Caki2 (cell line): ENCODE measurements at regions not wholly inside any gene's neighbourhood (a gene's known extent, or its start where the extent isn't known, plus 50 kb on each side); places are given as distances from the start of the nearest gene placed in this dataset.

Experiments
- DNase-seq: peaks from one replicate; pipeline ENCODE4 v3.0.0-alpha.2; 2015; ENCODE audit warnings: low read depth
- in situ Hi-C: cut with HindIII; loops from 2 replicates; pipeline ENCODE4 v1.10.0; 2016; ENCODE audit warnings: low sequenced_read_pairs, low pct_unique_long_range_greater_than_20kb, mixed read lengths

GRCh38 chrX:63408050-63408449 lies 56.9 kb upstream of the SPIN4 start:
- no peak for DNase-seq
- in situ Hi-C loops: no loop called here

DNA sequence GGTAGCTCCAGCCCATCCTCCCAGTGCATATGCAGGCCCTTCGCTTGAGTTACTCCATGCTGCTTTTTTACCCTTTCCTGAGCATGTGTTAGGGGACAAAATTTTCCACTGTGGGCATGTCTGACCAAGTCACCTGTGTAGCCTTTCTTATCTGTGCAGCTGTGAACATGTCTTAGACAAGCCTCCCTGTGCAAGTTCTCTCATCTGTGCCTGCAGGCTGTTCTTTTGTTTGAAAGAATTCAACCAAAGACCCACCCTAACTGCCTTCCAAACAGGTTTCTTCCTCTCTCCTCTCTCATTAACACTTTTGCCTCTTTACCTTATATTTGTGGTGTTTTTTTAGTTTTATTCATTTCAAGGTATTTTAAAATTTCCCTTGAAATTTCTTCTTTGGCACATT lies 53.2 kb upstream of the SPIN4 start:
- in situ Hi-C loops: no loop called here
- no peak for DNase-seq

DNA sequence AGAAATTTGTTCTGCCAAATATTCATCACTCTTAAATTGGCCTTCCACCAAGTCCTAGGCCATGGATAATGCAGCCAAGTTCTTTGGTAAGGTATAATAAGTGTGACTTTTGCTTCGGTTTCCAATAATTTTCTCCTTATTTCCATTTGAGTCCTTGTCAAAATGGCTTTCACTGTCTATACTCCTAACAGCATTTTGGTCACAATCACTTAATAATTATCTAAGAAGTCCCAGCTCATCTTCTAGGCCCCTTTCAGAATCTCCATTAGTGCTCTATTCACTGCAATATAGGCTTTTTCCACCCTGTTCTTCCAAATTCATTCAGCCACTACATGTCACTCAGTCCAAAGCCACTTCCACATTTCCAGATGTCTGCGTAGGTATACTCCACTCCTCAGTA lies 51.0 kb upstream of the SPIN4 start:
- in situ Hi-C loops: no loop called here
- DNase-seq: no peak
